PC-9 (cell line): ENCODE measurements at regions not wholly inside any gene's neighbourhood (a gene's known extent, or its start where the extent isn't known, plus 50 kb on each side); places are given as distances from the start of the nearest gene placed in this dataset.
"Not testable (repeated sequence)": the region's sequence is repeated elsewhere in the genome, so short reads cannot be mapped to it uniquely, and the experiment has no call there.

Experiments used
- BruUV-seq: library from RNA; stranded (reverse); fragments of 400-500 nt; replicated peaks from 2 replicates; lab custom pipeline; 2021; lab: Mats Ljungman, UMichigan
- CTCF ChIA-PET: fragments of 300-600 bp; sonication (Branson Sonifier 250); formaldehyde crosslinking; loops from one replicate; lab custom pipeline; 2022; ENCODE audit warnings: antibody characterized with exemption; lab: Charles Lee
- POLR2A ChIA-PET: fragments of 300-600 bp; sonication (Branson Sonifier 250); formaldehyde crosslinking; loops from one replicate; lab custom pipeline; 2022; ENCODE audit warnings: antibody characterized with exemption; ENCODE audit not compliant: unreplicated experiment; lab: Charles Lee
- DNase-seq, 2 experiments: peaks; one replicate each; pipeline versions ENCODE4 v3.0.0 to v3.0.0-alpha.2; 2015 to 2022; ENCODE audit warnings: mixed read lengths in 1 of 2
- H2AFZ ChIP-seq: fragments of 200-600 bp; sonication (generic); 2 replicates; pipeline ENCODE4 v1.8.1; 2017; ENCODE audit warnings: antibody characterized with exemption
- H3F3A ChIP-seq: fragments of 200-600 bp; sonication (generic); 2 replicates; pipeline ENCODE4 v1.8.1; 2017; ENCODE audit warnings: antibody characterized with exemption, mild to moderate bottlenecking, low read depth; ENCODE audit not compliant: insufficient read depth
- H3K27ac ChIP-seq: fragments of 200-600 bp; sonication (generic); 2 replicates; pipeline ENCODE4 v1.6.1; 2016; ENCODE audit warnings: mixed run types
- H3K27me3 ChIP-seq: fragments of 200-600 bp; sonication (generic); 2 replicates; pipeline ENCODE4 v1.6.1; 2016; ENCODE audit warnings: low read depth, mixed run types; ENCODE audit not compliant: insufficient read depth
- H3K36me3 ChIP-seq: fragments of 200-600 bp; sonication (generic); 2 replicates; pipeline ENCODE4 v1.6.1; 2016; ENCODE audit warnings: low read depth, mixed run types
- H3K4me1 ChIP-seq: fragments of 200-600 bp; sonication (generic); replicated peaks from 2 replicates; pipeline ENCODE4 v1.6.1; 2016; ENCODE audit warnings: mixed run types; ENCODE audit not compliant: insufficient read depth
- H3K4me2 ChIP-seq: fragments of 200-600 bp; sonication (generic); 2 replicates; pipeline ENCODE4 v1.6.1; 2017; ENCODE audit warnings: mixed run types
- H3K4me3 ChIP-seq: fragments of 200-600 bp; sonication (generic); 2 replicates; pipeline ENCODE4 v1.6.1; 2016; ENCODE audit warnings: mixed run types
- H3K79me2 ChIP-seq: fragments of 200-600 bp; sonication (generic); 2 replicates; pipeline ENCODE4 v1.6.1; 2017; ENCODE audit warnings: low read depth, mixed run types
- H3K9me2 ChIP-seq: fragments of 200-600 bp; sonication (generic); 2 replicates; pipeline ENCODE4 v1.8.1; 2017; ENCODE audit warnings: mild to moderate bottlenecking; ENCODE audit not compliant: insufficient read depth
- H3K9me3 ChIP-seq: fragments of 200-600 bp; sonication (generic); 2 replicates; pipeline ENCODE4 v1.8.1; 2016; ENCODE audit warnings: low read depth; ENCODE audit not compliant: insufficient read depth
- H4K20me1 ChIP-seq: fragments of 200-600 bp; sonication (generic); 2 replicates; pipeline ENCODE4 v1.8.1; 2017; ENCODE audit not compliant: insufficient read depth
- EZH2 ChIP-seq: fragments of 200-600 bp; sonication (generic); IDR thresholded peaks from 2 replicates; pipeline ENCODE4 v1.8.0; 2017; ENCODE audit warnings: antibody characterized with exemption, low read depth
- intact Hi-C: fragments of 100-400 bp; cut with micrococcal nuclease; formaldehyde crosslinking; loops from one replicate; pipeline ENCODE4 v1.10.0; 2022; ENCODE audit not compliant: unreplicated experiment
- TF ChIP-seq, protein P1 (sequence below): fragments of 200-600 bp; sonication (generic); conservative IDR thresholded peaks from 2 replicates; pipeline ENCODE4 v1.6.1; 2017; ENCODE audit warnings: mixed run types, antibody characterized with exemption, mild to moderate bottlenecking, moderate library complexity

DNA sequence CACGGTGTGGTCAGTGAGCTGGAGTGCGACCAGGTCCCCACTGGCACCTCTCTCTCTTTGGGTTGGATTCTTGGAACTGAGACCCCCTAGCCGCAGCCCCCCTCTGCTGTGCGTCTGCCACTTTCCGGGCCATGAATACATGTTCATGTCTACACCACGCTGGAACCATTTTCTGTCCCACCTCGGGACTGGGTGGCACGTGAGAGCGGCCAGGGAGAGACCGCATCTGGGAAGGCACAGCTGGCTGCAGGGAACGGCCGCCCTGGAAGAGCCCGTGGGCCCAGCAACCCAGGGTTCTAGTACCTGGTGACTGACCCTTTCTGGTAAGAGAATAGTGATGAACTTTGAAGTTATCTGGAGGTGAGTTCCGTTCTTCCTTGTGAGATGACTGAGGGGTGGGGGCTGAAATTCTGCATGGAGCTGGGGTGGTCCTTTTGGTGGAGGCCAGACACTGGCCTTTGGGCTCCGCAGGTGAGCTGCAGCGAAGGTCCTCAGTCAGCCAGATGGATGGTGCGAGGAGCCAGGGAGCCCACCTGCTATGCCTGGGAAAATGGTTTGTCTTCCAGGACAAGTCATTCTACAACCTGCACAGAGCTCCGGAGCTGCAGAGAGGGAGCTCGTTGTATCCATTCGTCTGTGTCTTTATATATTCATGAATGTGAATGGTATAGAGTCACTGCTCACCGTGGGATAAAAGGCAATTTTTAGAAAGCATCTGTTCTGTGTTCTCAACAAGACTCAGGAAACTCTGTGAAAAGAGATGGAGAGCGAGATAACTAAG, 223.5 kb downstream of the NDUFA10 start:
- ChIA-PET CTCF (no interaction called here), POLR2A (no interaction called here)
- Histone ChIP-seq H3K9me3 (no peaks in the 10 kb centered on the region), H3K4me3 (no peak overlapping the region), H3K4me1 (no peaks in the 10 kb centered on the region), H2AFZ (no peak overlapping the region), H3K79me2 (no peaks in the 10 kb centered on the region), H4K20me1 (no peaks in the 10 kb centered on the region), H3K27ac (no peak overlapping the region), H3K36me3 (no peaks in the 10 kb centered on the region), H3K9me2 (no peaks in the 10 kb centered on the region), H3F3A (no peaks in the 10 kb centered on the region), H3K27me3 (peaks cover 99% of the 10 kb centered on the region), H3K4me2 (no peak overlapping the region)
- intact Hi-C loops = no loop called here
- DNase-seq = no peak
- TF ChIP-seq, protein P1, sequence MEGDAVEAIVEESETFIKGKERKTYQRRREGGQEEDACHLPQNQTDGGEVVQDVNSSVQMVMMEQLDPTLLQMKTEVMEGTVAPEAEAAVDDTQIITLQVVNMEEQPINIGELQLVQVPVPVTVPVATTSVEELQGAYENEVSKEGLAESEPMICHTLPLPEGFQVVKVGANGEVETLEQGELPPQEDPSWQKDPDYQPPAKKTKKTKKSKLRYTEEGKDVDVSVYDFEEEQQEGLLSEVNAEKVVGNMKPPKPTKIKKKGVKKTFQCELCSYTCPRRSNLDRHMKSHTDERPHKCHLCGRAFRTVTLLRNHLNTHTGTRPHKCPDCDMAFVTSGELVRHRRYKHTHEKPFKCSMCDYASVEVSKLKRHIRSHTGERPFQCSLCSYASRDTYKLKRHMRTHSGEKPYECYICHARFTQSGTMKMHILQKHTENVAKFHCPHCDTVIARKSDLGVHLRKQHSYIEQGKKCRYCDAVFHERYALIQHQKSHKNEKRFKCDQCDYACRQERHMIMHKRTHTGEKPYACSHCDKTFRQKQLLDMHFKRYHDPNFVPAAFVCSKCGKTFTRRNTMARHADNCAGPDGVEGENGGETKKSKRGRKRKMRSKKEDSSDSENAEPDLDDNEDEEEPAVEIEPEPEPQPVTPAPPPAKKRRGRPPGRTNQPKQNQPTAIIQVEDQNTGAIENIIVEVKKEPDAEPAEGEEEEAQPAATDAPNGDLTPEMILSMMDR = no peak
- TF ChIP-seq EZH2 = no peak
- no TSS peak for BruUV-seq

DNA sequence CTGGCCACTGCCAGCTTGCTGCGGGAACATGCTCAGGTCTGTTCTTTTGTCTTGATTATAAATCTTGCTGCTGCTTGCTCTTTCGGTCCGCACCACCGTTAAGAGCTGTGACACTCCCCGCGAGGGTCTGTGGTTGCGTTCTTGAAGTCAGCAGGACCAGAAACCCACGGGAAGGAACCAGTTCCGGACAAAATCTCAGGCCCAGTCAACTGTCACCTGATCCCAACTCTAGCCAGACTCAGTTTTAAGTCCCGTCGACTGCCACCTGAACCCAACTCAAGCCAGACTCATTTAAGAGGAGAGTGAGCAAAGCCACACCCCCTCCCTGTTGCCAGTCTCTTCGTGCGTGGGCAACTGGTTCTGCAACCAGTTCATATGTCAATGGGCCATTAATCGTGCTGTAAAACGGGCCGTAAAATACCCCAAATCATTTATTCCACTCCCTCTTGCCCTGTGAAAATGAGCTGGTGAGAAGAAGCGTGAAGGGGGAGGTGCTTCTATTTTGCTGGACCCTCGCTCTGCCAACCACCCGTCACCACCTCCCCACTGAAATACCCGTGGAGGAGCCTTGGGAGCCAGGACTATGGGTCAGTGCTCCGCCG, 224.3 kb downstream of the NDUFA10 start:
- BruUV-seq = no TSS peak
- Histone ChIP-seq H3F3A (no peaks in the 10 kb centered on the region), H3K9me3 (no peaks in the 10 kb centered on the region), H3K4me3 (no peak overlapping the region), H3K27me3 (peaks cover 95% of the 10 kb centered on the region), H3K9me2 (no peaks in the 10 kb centered on the region), H3K4me1 (no peaks in the 10 kb centered on the region), H3K4me2 (no peak overlapping the region), H2AFZ (no peak overlapping the region), H3K79me2 (no peaks in the 10 kb centered on the region), H4K20me1 (no peaks in the 10 kb centered on the region), H3K27ac (no peak overlapping the region), H3K36me3 (no peaks in the 10 kb centered on the region)
- POLR2A ChIA-PET = no interaction called here
- no peak for DNase-seq
- intact Hi-C loops = no loop called here
- no peak for TF ChIP-seq EZH2
- TF ChIP-seq, protein P1 = no peak
- CTCF ChIA-PET = no interaction called here

DNA sequence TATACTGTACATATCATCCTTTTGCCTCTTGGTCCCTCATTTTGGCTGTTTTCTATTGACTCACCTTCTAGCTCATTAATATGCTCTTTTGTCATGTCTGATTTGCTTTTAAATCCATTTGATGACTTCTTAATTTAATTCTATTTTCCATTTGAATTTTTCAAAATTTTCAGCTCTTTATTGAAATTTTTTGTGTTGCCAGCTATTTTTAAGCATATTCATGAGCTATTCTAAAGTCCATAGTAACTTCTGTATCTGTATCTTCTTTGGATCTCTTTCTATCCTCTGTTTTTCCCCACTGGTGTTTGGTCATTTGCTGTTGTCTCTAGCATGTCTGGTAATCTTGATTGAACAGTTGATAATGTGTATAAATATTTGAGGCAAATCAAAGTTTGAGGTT, 227.8 kb downstream of the NDUFA10 start:
- H3K4me3 ChIP-seq = no peak overlapping the region
- H3K9me2 ChIP-seq = no peaks in the 10 kb centered on the region
- ChIA-PET POLR2A (no interaction called here), CTCF (no interaction called here)
- no peak overlapping the region for H3K4me2 ChIP-seq
- H3F3A ChIP-seq = no peaks in the 10 kb centered on the region
- no peaks in the 10 kb centered on the region for H4K20me1 ChIP-seq
- no peak for DNase-seq
- intact Hi-C loops = no loop called here
- no peak overlapping the region for H2AFZ ChIP-seq
- peaks cover 91% of the 10 kb centered on the region for H3K27me3 ChIP-seq
- H3K79me2 ChIP-seq = no peaks in the 10 kb centered on the region
- TF ChIP-seq, protein P1 = no peak
- TF ChIP-seq EZH2 = no peak
- H3K4me1 ChIP-seq = no peaks in the 10 kb centered on the region
- H3K9me3 ChIP-seq = no peaks in the 10 kb centered on the region
- BruUV-seq = no TSS peak
- H3K27ac ChIP-seq = no peak overlapping the region
- no peaks in the 10 kb centered on the region for H3K36me3 ChIP-seq

DNA sequence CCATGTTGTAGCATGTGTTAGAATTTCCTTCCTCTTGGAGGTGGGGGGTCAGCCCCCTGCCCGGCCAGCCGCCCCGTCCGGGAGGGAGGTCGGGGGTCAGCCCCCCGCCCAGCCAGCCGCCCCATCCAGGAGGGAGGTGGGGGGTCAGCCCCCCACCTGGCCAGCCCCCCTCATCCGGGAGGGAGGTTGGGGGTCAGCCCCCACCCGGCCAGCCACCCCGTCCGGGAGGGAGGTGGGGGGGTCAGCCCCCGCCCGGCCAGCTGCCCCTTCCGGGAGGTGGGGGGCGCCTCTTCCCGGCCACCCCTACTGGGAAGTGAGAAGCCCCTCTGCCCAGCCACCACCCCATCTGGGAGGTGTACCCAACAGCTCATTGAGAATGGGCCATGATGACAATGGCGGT, 229.4 kb downstream of the NDUFA10 start:
- H3K4me3 ChIP-seq, H3K4me1 ChIP-seq, H3K9me2 ChIP-seq, POLR2A ChIA-PET, H3K4me2 ChIP-seq, BruUV-seq, H3K27ac ChIP-seq, intact Hi-C loops, DNase-seq, H2AFZ ChIP-seq, H3K79me2 ChIP-seq, CTCF ChIA-PET, H3K9me3 ChIP-seq, H3F3A ChIP-seq, H4K20me1 ChIP-seq, H3K36me3 ChIP-seq: not testable (repeated sequence)
- H3K27me3 ChIP-seq = peaks cover 91% of the 10 kb centered on the region
